OCI-LY7 (cell line): ENCODE measurements at regions not wholly inside any gene's neighbourhood (a gene's known extent, or its start where the extent isn't known, plus 50 kb on each side); places are given as distances from the start of the nearest gene placed in this dataset.

Experiments
- BruUV-seq: library from RNA; stranded (reverse); fragments of 400-500 nt; replicated peaks from 2 replicates; lab custom pipeline; 2021; lab: Mats Ljungman, UMichigan
- CTCF ChIA-PET: fragments of 300-600 bp; sonication (Branson Sonifier 250); formaldehyde crosslinking; loops from one replicate; lab custom pipeline; 2022; ENCODE audit warnings: antibody characterized with exemption; ENCODE audit not compliant: unreplicated experiment; lab: Charles Lee
- POLR2A ChIA-PET: fragments of 300-600 bp; sonication (Branson Sonifier 250); formaldehyde crosslinking; loops from one replicate; lab custom pipeline; 2022; ENCODE audit warnings: antibody characterized with exemption; lab: Charles Lee
- DNase-seq: peaks from one replicate; pipeline ENCODE4 v3.0.0-alpha.2; 2015; ENCODE audit warnings: low spot score
- H2AFZ ChIP-seq: fragments of 200-600 bp; sonication (generic), shearing (Covaris generic); 2 replicates; pipeline ENCODE4 v1.6.1; 2014; ENCODE audit warnings: mild to moderate bottlenecking, antibody characterized with exemption, low read length, moderate library complexity
- H3K27ac ChIP-seq: fragments of 200-600 bp; sonication (generic); 2 replicates; pipeline ENCODE4 v1.5.1; 2014; ENCODE audit warnings: mixed run types, low read depth, mild to moderate bottlenecking, moderate library complexity, low read length, inconsistent platforms; ENCODE audit not compliant: poor library complexity, severe bottlenecking
- H3K36me3 ChIP-seq: fragments of 200-600 bp; sonication (generic); 2 replicates; pipeline ENCODE4 v1.6.1; 2014; ENCODE audit warnings: mild to moderate bottlenecking, antibody characterized with exemption, low read length, moderate library complexity, mixed read lengths; ENCODE audit not compliant: insufficient read depth
- H3K4me1 ChIP-seq: fragments of 200-600 bp; sonication (generic); 2 replicates; pipeline ENCODE4 v1.5.1; 2014; ENCODE audit warnings: mild to moderate bottlenecking, low read length; ENCODE audit not compliant: insufficient read depth, poor library complexity, severe bottlenecking
- H3K4me2 ChIP-seq: fragments of 200-600 bp; sonication (generic); 2 replicates; pipeline ENCODE4 v1.6.1; 2014; ENCODE audit warnings: mild to moderate bottlenecking, low read length
- H3K4me3 ChIP-seq: fragments of 200-600 bp; sonication (generic); 2 replicates; pipeline ENCODE4 v1.5.1; 2014; ENCODE audit warnings: mild to moderate bottlenecking, low read depth, low read length; ENCODE audit not compliant: poor library complexity, severe bottlenecking
- H3K79me2 ChIP-seq: fragments of 200-600 bp; sonication (generic); 2 replicates; pipeline ENCODE4 v1.6.1; 2016; ENCODE audit warnings: low read depth, mild to moderate bottlenecking, low read length, moderate library complexity, mixed read lengths; ENCODE audit not compliant: insufficient read depth
- H3K9me2 ChIP-seq: fragments of 200-600 bp; sonication (generic); 2 replicates; pipeline ENCODE4 v1.6.1; 2016; ENCODE audit warnings: mild to moderate bottlenecking, low read length, mixed read lengths; ENCODE audit not compliant: insufficient read depth
- H3K9me3 ChIP-seq: fragments of 200-600 bp; sonication (generic); 2 replicates; pipeline ENCODE4 v1.6.1; 2014; ENCODE audit warnings: mild to moderate bottlenecking, mixed run types, low read length, mixed read lengths
- H4K20me1 ChIP-seq: fragments of 200-600 bp; sonication (generic); 2 replicates; pipeline ENCODE4 v1.6.1; 2014; ENCODE audit warnings: mild to moderate bottlenecking, antibody characterized with exemption, low read length, moderate library complexity, mixed read lengths; ENCODE audit not compliant: insufficient read depth
- CTCF ChIP-seq: fragments of 200-600 bp; sonication (generic); conservative IDR thresholded peaks from 2 replicates; pipeline ENCODE4 v1.5.1; 2014; ENCODE audit warnings: mild to moderate bottlenecking, antibody characterized with exemption, low read length, moderate library complexity, mixed read lengths
- EZH2phosphoT487 ChIP-seq: fragments of 200-600 bp; sonication (generic); IDR thresholded peaks from 2 replicates; pipeline ENCODE4 v1.6.1; 2018; ENCODE audit warnings: low read depth, borderline replicate concordance, mild to moderate bottlenecking, mixed run types, antibody characterized with exemption, low read length, moderate library complexity, mixed read lengths
- intact Hi-C: fragments of 100-400 bp; cut with micrococcal nuclease; formaldehyde crosslinking; loops from one replicate; pipeline ENCODE4 v1.10.0; 2022; ENCODE audit not compliant: unreplicated experiment

- intact Hi-C loops: no loop called here
- no peak overlapping the region for H3K27ac ChIP-seq
Measured at GRCh38 chr7:112866424-112866823, 76.2 kb upstream of the TMEM168 start.

GRCh38 chr7:112864380-112864779 lies 74.2 kb upstream of the TMEM168 start:
- H3K79me2 ChIP-seq: no peaks in the 10 kb centered on the region
- H3K9me3 ChIP-seq: no peaks in the 10 kb centered on the region
- intact Hi-C loops: no loop called here

More at GRCh38 chr7:112866424-112866823, 76.2 kb upstream of the TMEM168 start:
- no peaks in the 10 kb centered on the region for H3K9me2 ChIP-seq
- H2AFZ ChIP-seq: no peak overlapping the region
- no peaks in the 10 kb centered on the region for H3K9me3 ChIP-seq
- H3K4me3 ChIP-seq: no peak overlapping the region
- peak overlapping the region; percentile 24; the same call in 1 of the 2 replicates for H3K4me2 ChIP-seq
- no peaks in the 10 kb centered on the region for H3K79me2 ChIP-seq
- TF ChIP-seq CTCF: no peak
- TF ChIP-seq EZH2phosphoT487: no peak
- CTCF ChIA-PET: no interaction called here
- DNase-seq: peak; percentile 25
- H4K20me1 ChIP-seq: 0 out of 2 replicates have a peak, but pooled peaks cover 3% of the 10 kb centered on the region
- H3K36me3 ChIP-seq: no peaks in the 10 kb centered on the region
- BruUV-seq: no TSS peak
- H3K4me1 ChIP-seq: peaks cover 8% of the 10 kb centered on the region
- POLR2A ChIA-PET: interaction anchor here (0.9 to 1.4 kb wide), 5 partner anchors 12 to 505 kb away, joined by 3 to 5 read pairs (median 3); no protein-coding TSS in a partner anchor

More at GRCh38 chr7:112864380-112864779, 74.2 kb upstream of the TMEM168 start:
- BruUV-seq: no TSS peak
- no peak overlapping the region for H3K27ac ChIP-seq
- peaks cover 8% of the 10 kb centered on the region for H3K4me1 ChIP-seq
- no peaks in the 10 kb centered on the region for H3K36me3 ChIP-seq
- ChIA-PET POLR2A (no interaction called here), CTCF (no interaction called here)
- DNase-seq: no peak
- no peaks in the 10 kb centered on the region for H3K9me2 ChIP-seq
- TF ChIP-seq EZH2phosphoT487 (no peak), CTCF (no peak)
- H4K20me1 ChIP-seq: 0 out of 2 replicates have a peak, but pooled peaks cover 1% of the 10 kb centered on the region
- no peak overlapping the region for H3K4me3 ChIP-seq
- no peak overlapping the region for H3K4me2 ChIP-seq
- no peak overlapping the region for H2AFZ ChIP-seq
